ENCODE measurements at regions not wholly inside any gene's neighbourhood (a gene's known extent, or its start where the extent isn't known, plus 50 kb on each side); places are given as distances from the start of the nearest gene placed in this dataset.

GRCh38 chr4:19987746-19988145 lies 264.0 kb upstream of the SLIT2 start:
- no peak for DNase-seq

DNA sequence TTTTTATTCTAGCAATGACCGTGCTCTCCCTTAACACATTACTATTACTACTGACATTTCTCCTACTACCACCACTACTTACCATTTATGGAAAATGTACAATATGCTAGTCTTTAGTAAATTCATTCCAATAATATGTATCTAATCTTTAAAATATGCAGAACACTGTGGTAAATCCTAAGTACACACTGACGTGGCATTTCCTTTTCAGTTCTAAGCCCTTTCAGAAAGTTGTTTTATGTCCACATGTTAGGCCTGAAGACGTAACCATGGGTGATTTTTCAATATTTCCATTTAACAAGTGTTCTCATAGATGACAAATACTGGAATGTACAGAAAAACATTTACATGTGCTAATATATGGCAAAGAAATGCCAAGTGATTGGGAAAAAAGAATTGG lies 268.6 kb upstream of the SLIT2 start:
- no peak for DNase-seq

DNA sequence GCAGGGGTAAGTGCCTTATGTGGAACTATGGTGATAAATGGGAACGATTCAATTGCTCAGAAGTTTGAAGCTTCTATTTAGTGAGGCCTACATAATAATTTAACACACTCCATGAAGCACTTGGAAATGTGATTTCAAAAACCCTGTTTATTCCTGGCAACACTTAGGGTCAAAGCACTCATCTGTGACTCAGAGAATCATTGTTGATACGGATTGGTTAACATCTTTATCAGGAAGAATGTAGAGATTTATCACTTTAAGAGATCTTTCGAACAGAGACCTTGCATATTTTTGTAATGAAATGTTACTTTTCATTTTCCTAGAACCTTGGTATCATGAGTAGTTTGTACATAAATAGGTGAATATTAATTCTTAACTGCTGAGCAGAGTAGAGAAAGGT lies 269.1 kb upstream of the SLIT2 start:
- no peak for DNase-seq

DNA sequence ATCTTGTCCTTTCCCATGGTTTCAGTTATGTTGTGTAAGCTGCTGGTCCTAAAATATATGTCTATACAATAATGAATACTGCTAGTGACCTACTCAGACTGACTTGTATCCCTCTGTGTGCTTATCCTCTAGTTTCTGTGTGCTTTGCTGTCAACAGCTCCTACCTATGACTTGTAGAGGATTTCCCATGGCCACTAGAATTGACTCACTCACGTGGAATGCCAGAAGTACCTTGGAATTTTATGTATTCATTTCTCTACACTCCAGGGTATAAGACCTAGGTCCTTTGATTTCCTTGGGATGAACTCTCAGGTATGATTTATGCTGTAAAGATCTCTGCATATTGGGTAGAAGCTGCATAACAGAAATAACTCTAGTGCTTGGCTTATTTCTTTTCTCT lies 279.9 kb upstream of the SLIT2 start:
- DNase-seq, result no peak

- no peak for DNase-seq
These were observed 282.2 kb upstream of the SLIT2 start for GRCh38 chr4:19969492-19969891.

DNA sequence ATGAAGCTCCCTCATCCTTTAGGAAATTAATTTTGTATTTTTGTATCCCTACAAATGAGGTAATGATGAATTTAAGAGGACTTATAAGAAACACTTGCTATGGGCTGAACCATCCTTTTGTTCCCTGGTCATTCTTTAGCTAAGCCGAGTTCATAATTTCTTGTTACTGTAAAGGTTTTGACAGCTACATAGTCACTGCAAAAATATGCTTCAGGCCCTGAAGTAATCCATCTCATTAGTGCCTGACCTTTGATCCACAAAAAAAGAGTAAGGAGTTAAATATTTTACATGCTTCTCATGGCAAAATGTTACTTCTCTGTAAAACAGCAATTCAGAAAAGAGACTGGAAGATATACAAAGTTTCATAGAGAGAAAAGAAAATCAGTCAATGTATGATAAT lies 290.6 kb upstream of the SLIT2 start:
- no peak for DNase-seq

GRCh38 chr4:19958848-19959247 lies 292.9 kb upstream of the SLIT2 start:
- DNase-seq, result no peak

DNA sequence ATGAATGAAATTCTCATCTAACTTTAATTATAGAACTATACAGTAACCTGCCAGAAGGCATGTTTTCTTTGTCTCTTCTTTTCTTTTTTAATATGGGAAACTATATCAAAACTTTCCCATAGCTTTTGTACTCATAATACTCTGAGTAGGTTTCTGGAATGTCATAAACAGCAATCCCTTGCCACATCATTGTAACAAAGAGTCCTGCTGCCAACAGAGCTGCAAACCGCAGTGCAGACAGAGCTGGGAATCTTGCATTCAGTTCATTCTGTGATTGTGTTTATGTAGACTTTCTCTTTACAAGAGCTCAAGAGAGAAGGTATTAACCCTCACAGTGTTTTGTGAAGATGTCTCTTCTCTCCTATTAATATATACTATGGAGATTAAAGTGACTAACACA lies 304.4 kb upstream of the SLIT2 start:
- no peak for DNase-seq

- DNase-seq, result no peak
These were observed 305.7 kb upstream of the SLIT2 start for GRCh38 chr4:19945979-19946380.

DNA sequence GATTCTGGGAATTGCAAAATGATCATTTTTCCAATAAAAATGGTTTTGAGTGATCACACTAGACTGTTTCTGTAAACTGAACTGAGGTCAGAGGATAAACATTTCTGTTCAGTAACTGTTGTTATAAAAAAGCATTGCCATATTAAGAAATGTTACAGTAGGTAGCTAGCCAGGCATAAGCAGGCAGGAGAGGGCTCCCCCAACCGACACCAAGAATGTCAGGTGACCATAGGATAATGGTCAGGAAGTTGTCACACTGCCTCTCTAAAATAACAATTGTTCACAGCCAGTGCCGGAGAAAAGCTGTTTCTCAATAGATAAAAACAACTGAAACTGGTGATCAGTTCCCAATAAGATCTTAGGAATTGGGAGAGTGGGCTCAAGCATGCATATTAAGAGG lies 306.2 kb upstream of the SLIT2 start:
- DNase-seq, result no peak

GRCh38 chr4:19944806-19945205 lies 306.9 kb upstream of the SLIT2 start:
- DNase-seq, result no peak

GRCh38 chr4:19944251-19944650 lies 307.5 kb upstream of the SLIT2 start:
- no peak for DNase-seq

DNA sequence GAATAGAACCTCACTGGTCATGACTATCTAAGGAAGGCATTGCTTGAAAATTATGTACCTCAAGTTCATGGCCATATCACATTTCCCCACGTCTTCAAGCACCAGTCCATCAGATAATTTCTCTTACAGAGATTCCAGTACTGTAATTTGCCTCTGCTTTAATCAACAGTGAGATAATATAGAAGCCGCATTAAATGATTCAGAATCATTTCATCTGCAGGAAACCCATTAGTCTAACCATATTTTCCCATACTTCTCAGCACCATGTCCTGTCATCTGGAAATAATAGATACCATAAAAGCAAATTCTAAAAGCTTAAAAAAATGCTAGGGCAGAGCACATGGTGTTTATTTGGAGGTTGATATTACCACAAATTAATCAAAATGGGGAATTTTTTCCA lies 310.3 kb upstream of the SLIT2 start:
- no peak for DNase-seq

DNA sequence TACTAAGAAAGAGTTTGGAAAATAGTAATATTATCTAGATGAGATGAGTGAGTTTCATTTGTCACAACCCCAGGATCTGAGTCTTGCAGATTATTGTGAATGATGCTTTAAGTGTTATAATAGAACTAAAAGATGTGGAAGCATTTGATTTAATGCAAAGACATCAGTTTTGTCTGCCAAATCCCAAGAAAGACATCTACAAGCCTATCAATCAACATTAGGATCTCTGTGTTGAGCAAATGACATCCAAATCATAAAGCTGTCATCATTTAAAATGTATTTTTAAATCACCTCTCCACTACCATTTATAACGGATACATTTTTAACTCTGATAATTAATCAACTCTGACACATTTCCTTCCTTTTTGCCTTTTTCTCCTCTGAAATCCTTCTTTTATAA lies 310.8 kb upstream of the SLIT2 start:
- DNase-seq, result no peak

- no peak for DNase-seq
These were observed 315.2 kb upstream of the SLIT2 start for GRCh38 chr4:19936476-19936875.

- no peak for DNase-seq
These were observed 321.0 kb upstream of the SLIT2 start for GRCh38 chr4:19930742-19931141.

DNA sequence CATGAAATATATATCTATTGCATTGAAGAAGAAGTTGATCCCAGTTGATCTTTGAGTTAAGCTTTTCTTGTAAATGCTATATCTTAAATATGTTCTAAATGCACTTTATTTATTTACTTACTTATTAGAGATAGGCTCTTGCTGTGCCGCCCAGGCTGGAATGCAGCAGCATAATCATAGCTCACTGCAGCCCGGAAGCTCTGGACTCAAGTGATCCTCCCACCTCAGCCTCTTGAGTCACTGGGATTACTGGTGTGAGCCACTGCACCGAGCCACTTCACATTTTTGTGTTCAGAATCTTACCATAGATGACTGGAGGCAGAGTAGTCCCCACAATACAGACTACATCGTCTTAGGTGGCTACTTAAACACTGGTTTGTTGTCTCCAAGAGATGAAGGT lies 324.3 kb upstream of the SLIT2 start:
- no peak for DNase-seq

DNA sequence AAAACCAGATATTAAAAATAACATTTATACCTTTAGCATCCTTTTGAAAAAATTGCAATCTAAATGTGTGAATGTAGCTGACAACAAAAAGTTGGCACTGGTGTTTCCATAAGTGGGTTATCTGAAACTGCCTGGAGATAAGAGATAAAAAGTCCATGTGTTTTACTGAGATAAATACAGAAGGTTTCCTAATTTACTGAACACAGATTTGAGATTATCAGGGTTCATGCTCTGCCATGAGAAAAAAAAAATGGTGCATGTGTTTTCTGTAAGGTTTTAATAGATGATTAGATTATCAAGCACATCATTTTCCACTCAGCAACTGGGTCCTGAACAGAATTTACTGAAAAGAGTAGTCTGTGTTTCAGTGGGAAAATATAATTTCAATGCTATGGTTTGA lies 326.2 kb upstream of the SLIT2 start:
- no peak for DNase-seq

DNA sequence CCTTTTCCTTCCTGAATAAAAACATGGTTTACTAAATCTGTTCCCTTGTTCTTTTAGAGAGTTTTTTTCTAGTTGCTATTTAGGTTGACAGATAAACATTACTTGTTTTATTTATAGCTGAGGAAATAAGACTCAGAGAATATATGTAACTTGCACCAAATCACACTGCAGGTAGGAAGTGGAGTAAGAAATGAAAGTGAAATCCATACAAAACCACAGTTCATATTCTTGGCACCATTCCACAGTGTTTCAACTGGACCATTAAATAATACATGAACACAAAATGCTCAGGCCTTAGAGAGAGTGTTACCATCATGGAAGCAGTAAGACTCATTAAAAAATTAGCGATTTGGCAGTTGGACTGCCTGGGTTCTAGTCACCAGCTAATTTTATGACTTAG lies 326.9 kb upstream of the SLIT2 start:
- no peak for DNase-seq

GRCh38 chr4:19915276-19915675 lies 336.4 kb upstream of the SLIT2 start:
- DNase-seq, result no peak

GRCh38 chr4:19913650-19914049 lies 338.1 kb upstream of the SLIT2 start:
- no peak for DNase-seq

- no peak for DNase-seq
These were observed 340.7 kb upstream of the SLIT2 start for GRCh38 chr4:19910861-19911525.

DNA sequence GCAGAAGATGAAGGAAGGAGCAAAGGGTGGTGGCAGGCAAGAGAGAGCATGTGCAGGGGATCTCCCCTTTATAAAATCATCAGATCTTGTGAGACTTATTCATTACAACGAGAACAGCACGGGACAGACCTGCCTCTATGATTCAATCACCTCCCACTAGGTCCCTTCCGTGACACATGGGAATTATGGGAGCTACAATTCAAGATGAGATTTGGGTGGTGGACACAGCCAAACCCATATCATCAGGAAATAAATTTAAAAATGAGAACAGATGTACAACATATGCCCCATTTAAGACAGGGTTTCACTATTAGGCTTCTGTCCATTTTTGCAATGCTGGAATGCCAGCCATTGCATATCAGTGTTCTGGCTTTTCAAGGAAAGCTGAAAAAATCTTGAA lies 346.7 kb upstream of the SLIT2 start:
- no peak for DNase-seq

DNA sequence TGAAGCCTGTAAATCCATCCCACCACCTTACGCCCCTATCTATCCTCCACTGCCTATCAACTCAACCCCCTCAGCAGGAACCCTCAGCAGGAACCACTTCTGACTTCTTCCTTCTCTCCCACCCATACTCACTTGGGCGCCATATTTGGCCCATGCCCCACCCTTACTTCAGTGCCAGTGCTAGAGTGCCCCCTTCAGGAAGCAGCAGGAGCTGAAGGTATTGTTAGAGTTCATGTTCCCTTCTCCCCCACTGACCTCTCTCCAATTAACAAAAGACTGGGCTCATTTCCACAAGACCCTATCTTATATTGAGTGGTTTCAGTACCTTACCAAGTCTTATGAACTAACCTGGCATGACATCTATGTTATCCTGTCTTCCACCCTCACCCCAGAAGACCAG lies 363.1 kb upstream of the SLIT2 start:
- no peak for DNase-seq

DNA sequence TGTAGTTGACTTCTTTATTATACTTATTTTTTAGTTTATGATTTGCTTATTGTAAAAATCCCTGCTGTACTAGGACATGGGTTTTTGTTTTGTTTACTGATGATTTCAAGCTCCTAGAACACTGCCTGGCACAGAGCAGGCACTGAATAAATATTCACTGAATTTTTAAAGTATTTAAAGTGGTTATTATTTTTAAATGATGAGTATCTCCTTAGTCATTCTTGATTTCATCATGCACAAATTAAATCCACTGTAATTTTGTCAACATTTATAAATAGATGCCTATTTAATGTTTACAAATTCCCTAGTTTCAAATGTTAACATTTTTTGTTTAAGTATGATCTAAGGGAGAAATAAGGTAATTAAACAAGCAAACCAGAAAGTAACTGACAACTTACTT lies 367.9 kb upstream of the SLIT2 start:
- DNase-seq, result no peak

DNA sequence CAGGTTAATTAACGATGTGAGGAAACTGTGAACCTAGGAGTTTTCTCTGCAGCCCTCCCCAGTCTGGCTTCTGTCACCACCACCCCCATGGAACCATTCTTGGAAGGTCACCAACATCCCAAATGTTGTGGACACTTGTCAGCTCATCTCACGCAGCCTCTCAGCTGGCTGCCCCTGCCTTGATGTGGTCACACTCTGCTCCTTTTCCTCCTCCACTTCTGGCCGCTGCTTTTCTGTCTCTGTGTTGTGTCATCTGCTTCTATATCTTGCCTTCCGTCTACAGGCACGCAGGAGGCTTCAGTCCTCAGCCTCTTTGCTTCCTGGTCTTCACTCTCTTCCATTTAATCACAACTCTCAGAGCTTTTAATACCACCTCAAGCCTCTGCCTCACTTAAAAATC lies 371.5 kb upstream of the SLIT2 start:
- DNase-seq, result no peak

Data from DMS 273 treated with DMSO at 0.1 percent for 48 hours (cell line).